ENCODE measurements at regions not wholly inside any gene's neighbourhood (a gene's known extent, or its start where the extent isn't known, plus 50 kb on each side); places are given as distances from the start of the nearest gene placed in this dataset.
A peak's percentile ranks its signal among the peaks of the same experiment; 100 is the strongest.
"Not testable (repeated sequence)": the region's sequence is repeated elsewhere in the genome, so short reads cannot be mapped to it uniquely, and the experiment has no call there.

GRCh38 chr17:21551081-21551881, 141.0 kb upstream of the KCNJ18 start:
- TF ChIP-seq, protein P1, sequence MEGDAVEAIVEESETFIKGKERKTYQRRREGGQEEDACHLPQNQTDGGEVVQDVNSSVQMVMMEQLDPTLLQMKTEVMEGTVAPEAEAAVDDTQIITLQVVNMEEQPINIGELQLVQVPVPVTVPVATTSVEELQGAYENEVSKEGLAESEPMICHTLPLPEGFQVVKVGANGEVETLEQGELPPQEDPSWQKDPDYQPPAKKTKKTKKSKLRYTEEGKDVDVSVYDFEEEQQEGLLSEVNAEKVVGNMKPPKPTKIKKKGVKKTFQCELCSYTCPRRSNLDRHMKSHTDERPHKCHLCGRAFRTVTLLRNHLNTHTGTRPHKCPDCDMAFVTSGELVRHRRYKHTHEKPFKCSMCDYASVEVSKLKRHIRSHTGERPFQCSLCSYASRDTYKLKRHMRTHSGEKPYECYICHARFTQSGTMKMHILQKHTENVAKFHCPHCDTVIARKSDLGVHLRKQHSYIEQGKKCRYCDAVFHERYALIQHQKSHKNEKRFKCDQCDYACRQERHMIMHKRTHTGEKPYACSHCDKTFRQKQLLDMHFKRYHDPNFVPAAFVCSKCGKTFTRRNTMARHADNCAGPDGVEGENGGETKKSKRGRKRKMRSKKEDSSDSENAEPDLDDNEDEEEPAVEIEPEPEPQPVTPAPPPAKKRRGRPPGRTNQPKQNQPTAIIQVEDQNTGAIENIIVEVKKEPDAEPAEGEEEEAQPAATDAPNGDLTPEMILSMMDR (IDR thresholded peaks at IDR 0.05; ENCODE audit: extremely low read depth, insufficient read depth, missing control alignments), result no peak
- DNase-seq (ENCODE audit: low spot score), result peak; percentile 82
- in situ Hi-C loops (cut with MboI; ENCODE audit: low pct_unique_long_range_greater_than_20kb, low sequenced_read_pairs, unreplicated experiment), result no loop called here

- in situ Hi-C loops (cut with MboI; ENCODE audit: low pct_unique_long_range_greater_than_20kb, low sequenced_read_pairs, unreplicated experiment), result not testable (repeated sequence)
Measured at GRCh38 chr17:21558921-21559320, 133.4 kb upstream of the KCNJ18 start.

DNA sequence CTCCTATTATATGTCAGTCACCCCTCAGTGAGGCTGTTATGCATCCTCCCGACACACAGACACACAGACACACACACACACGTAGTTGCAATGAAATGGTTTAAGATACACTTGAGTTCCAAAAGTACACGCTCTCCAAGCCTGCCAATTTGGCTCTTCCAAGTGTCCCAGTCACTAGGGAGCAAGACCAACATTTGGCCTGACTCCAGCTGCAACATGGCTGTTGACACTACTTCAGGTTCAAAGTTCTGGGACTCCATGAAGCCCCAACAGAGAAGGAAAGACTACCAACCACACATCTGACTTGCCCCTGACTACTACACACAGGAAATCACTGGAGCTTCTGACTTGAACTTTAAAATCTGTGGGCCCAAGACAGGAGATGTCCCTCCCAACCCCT, 128.1 kb upstream of the KCNJ18 start:
- in situ Hi-C loops (cut with MboI; ENCODE audit: low pct_unique_long_range_greater_than_20kb, low sequenced_read_pairs, unreplicated experiment), result no loop called here
- TF ChIP-seq, protein P1 (IDR thresholded peaks at IDR 0.05; ENCODE audit: extremely low read depth, insufficient read depth, missing control alignments), result no peak
- no peak for DNase-seq (ENCODE audit: low spot score)

More at GRCh38 chr17:21558921-21559320, 133.4 kb upstream of the KCNJ18 start:
- not testable (repeated sequence) for DNase-seq (ENCODE audit: low spot score)

GRCh38 chr17:21564757-21565156, 127.6 kb upstream of the KCNJ18 start:
- in situ Hi-C loops (cut with MboI; ENCODE audit: low pct_unique_long_range_greater_than_20kb, low sequenced_read_pairs, unreplicated experiment); DNase-seq (ENCODE audit: low spot score): not testable (repeated sequence)

GRCh38 chr17:21570427-21570826, 121.9 kb upstream of the KCNJ18 start:
- DNase-seq (ENCODE audit: low spot score); in situ Hi-C loops (cut with MboI; ENCODE audit: low pct_unique_long_range_greater_than_20kb, low sequenced_read_pairs, unreplicated experiment): not testable (repeated sequence)

GRCh38 chr17:21572148-21572547, 120.2 kb upstream of the KCNJ18 start:
- DNase-seq (ENCODE audit: low spot score); in situ Hi-C loops (cut with MboI; ENCODE audit: low pct_unique_long_range_greater_than_20kb, low sequenced_read_pairs, unreplicated experiment): not testable (repeated sequence)

DNA sequence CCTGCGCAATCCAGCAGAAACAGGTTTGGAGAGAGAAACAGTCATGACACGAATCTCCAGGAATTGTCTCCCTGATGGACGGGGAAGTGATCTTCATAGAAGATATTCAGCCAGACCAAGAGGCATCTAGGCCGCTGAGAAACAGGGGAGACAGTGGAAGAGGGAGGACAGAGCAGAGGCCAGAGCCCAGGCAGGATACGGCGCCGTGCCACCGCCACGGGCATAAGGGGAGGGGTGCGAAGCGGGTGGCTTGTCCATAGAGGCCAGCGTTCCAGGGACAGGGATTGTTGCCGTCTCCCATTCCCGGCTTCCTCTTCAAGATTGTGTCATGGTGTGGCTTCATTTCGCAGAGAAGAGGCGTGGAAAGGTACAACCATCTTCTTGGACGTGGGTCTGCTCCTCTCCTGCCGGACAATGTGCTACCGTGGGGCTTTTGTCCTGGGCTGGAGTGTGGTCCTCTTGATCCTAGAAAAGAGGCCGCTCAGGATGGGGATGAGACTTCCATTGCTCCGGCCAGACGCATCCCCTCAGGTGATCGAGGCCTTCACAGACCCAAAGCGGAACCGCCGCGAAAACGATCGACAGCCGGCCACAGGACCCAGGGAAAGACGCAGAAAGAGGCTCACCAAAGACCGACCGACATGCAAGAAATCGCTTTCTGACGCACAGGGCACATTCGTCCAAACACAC, 118.9 kb upstream of the KCNJ18 start:
- in situ Hi-C loops (cut with MboI; ENCODE audit: low pct_unique_long_range_greater_than_20kb, low sequenced_read_pairs, unreplicated experiment); DNase-seq (ENCODE audit: low spot score): not testable (repeated sequence)

DNA sequence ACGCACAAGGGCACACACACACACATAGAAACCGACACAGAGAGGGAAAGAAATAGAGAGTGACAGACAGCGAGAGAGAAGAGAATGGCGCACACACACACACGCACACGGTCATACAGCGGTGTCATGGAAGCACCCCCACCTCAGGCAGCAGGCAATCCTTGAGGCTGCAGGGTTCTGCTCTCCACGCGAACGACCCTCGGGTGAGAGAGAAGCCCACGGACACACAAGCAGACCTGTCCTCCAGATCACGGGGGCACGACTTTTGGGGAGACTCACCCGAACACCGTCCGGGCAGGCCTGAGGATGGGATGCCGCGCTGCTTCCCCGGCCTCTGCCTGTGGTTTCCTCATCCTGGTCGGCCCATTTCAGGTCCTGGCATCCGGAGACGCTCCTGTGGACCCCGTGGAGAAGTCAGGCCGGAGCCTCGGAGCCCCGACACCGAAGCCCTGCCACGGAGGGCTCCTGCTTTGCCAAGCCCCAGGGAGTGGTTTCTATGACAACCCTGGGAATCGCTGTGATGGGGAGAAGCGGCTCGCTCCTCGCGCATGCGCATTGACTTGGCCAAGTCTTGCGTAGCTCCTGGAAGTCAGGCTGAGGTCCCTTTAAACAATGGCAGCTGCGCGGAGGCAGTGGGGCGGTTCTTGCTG, 118.2 kb upstream of the KCNJ18 start:
- in situ Hi-C loops (cut with MboI; ENCODE audit: low pct_unique_long_range_greater_than_20kb, low sequenced_read_pairs, unreplicated experiment), result no loop called here
- TF ChIP-seq, protein P1 (IDR thresholded peaks at IDR 0.05; ENCODE audit: extremely low read depth, insufficient read depth, missing control alignments), result no peak
- DNase-seq (ENCODE audit: low spot score), result no peak

- DNase-seq (ENCODE audit: low spot score); in situ Hi-C loops (cut with MboI; ENCODE audit: low pct_unique_long_range_greater_than_20kb, low sequenced_read_pairs, unreplicated experiment): not testable (repeated sequence)
Measured at GRCh38 chr17:21574611-21575255, 117.6 kb upstream of the KCNJ18 start.

GRCh38 chr17:21578783-21579182, 113.5 kb upstream of the KCNJ18 start:
- in situ Hi-C loops (cut with MboI; ENCODE audit: low pct_unique_long_range_greater_than_20kb, low sequenced_read_pairs, unreplicated experiment); DNase-seq (ENCODE audit: low spot score): not testable (repeated sequence)

Measured in GM13977 (cell line).